HG03139 (cell line): ENCODE measurements at regions not wholly inside any gene's neighbourhood (a gene's known extent, or its start where the extent isn't known, plus 50 kb on each side); places are given as distances from the start of the nearest gene placed in this dataset.
"Not testable (repeated sequence)": the region's sequence is repeated elsewhere in the genome, so short reads cannot be mapped to it uniquely, and the experiment has no call there.

Source experiments
- ATAC-seq: cut with Tn5 transposase; IDR thresholded peaks from one replicate; pipeline ENCODE4 v1.9.1; 2021; ENCODE audit not compliant: unreplicated experiment

DNA sequence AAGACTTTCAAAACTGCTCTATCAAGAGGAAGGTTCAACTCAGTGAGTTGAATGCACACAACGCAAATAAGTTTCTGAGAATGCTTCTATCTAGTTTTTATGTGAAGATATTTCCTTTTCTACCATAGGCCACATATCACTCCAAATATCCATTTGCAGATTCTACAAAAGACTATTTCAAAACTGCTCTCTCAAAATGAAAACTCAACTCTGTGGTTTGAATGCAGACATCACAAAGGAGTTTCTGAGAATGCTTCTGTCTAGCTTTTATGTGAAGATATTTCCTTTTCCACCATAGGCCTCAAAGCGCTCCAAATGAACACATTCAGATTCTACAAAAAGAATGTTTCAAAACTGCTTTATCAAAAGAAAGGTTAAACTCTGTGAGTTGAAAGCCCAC lies 1093.1 kb upstream of the DEFB115 start:
- ATAC-seq, result not testable (repeated sequence)

DNA sequence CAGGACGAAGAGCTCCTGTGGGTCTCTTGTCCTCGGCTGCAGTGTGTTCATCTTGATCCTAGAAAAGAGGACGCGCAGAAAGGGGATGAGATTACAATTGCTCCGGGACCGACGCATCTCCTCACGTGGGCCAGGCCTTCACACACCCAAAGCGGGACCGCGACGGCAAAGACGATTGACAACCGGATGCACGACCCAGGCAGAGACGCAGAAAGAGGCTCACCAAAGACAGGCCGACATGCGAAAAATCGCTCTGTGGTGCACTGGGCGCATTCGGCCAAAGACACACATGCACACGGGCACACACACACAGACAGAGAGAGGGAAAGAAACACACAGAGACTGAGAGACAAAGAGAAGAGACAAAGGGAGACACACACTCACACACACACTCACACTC lies 1089.9 kb upstream of the DEFB115 start:
- ATAC-seq, result no peak

DNA sequence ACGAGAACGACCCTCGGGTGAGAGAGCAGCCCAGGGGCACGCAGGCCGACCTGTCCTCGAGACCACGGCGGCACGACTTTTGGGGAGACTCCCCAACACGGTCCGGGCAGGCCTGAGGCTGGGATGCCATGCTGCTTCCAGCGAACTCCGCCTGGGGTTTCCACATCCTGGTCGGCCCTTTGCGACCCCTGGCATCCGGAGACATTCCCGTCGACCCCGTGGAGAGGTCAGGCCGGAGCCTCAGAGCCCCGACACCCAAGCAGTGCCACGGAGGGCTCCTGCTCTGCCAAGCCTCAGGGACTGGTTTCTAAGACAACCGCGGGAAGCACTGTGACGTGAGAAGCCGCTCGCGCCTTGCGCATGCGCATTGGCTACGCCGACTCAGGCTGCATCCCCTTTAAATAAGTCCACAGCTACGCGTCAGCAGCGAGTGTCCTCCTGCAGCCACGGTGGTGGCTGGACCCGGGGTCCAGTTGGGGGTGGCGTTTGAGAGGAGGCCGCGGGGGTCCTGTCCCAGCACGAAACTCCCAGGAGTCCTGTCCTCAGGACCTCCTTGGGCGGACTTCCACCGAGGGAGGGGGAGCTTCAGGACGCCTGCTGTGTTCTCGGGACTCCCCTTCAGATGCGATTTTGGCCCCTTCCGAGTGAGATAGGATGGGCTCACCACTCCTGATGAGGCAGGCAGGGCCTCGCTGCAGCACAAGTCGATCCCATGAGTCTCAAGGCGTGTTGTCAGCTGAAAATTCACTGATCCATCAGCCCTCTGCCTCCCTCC lies 1089.3 kb upstream of the DEFB115 start:
- no peak for ATAC-seq

DNA sequence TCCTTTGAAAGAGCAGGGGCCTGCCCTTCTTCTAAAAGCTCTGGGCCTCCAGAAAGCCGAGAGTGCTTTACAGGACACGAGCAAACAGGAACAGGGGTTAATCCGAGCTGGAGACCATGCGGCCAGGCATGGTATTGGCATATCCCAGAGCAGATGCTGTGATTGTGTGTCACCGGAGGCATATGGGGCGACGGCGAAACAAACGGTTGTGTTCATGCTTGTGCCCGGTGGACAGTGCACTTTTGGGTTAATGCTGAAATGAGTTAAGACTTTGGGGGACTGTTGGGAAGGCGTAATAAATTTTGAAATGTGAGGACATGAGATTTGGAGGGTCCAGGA lies 1088.7 kb upstream of the DEFB115 start:
- ATAC-seq, result no peak

DNA sequence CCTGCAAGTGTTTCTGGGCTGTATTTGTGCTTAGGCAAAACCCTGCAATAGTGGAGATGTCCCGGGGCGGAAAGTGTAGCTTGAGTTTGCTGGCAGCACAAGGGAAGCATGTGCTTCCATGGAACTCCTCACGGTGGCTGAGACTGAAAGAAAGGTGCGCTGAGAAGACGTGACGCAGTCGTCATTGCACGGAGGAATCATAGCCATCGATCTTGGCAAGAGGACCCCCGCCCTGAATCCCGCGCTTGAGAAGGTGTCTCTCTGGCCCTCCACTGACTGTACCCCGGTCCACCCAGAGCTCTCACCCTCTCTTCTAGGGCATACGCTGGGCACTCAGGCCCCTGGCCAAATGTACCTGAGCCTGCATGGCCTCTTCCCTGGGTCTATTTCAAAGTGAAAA lies 1081.8 kb upstream of the DEFB115 start:
- ATAC-seq, result no peak

DNA sequence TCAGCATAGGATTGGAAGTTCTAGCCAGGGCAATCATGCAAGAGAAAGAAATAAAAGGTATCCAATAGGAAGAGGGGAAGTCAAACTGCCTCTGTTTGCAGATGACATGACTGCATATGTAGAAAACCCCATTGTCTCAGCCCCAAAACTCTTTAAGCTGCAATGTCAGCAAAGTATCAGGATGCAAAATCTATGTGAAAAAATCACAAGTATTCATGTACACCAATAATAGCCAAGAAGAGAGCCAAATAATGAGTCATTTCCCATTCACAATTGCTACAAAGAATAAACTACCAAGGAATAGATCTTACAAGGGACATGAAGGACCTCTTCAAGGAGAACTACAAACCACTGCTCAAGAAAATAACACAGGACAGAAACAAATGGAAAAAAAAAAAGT lies 1074.3 kb upstream of the DEFB115 start:
- not testable (repeated sequence) for ATAC-seq

DNA sequence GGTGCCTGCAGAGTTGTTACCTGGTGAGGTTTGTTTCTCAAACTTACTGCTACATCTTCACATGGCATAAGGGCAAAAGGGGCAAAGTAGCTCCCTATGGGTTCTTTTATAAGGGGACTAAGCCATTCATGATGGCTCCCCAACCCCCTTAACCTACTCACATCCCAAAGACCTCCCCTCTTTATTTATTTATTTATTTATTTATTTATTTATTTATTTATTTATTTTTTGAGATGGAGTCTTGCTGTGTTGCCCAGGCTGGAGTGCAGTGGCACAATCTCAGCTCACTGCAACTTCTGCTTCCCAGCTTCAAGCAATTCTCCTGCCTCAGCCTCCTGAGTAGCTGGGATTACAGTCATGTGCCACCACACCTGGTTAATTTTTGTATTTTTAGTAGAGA lies 1065.7 kb upstream of the DEFB115 start:
- not testable (repeated sequence) for ATAC-seq

DNA sequence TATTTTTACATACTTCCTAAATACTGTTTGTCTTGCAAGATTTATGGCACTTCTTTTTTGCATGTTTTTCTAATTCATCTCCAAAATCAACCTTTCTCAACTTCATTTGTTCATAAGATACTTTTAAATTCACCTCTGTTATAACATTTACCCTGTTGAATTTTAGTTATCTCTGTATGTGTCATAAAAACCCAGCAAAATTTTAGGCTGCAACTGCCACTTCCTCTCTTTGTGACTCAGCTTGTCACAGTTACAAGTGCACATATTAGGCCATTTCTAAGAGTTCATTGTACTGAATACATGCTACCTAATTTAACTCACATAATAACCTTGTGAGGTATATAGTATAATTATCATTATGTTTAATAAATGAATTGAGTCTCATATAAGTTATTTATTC lies 1023.0 kb upstream of the DEFB115 start:
- ATAC-seq, result not testable (repeated sequence)

DNA sequence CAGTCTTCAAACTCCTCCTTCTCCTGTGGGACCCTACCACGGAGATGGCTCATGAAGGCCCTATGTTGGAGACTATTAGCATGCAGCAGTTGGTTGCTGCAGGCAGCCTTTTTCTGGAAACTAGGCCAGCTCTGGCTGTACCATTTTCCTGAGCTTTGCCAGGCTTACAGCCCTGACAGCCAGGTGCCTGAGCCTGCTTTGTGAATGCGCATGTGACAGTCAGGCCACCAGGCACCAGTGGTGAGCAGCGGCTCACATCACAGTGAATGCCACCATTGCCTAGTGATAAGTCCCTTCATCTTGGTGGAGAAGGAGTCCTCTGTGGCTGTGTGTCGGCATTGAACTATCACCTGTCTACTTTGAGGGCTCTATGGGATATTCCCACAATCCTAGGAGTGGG lies 982.4 kb upstream of the DEFB115 start:
- not testable (repeated sequence) for ATAC-seq

DNA sequence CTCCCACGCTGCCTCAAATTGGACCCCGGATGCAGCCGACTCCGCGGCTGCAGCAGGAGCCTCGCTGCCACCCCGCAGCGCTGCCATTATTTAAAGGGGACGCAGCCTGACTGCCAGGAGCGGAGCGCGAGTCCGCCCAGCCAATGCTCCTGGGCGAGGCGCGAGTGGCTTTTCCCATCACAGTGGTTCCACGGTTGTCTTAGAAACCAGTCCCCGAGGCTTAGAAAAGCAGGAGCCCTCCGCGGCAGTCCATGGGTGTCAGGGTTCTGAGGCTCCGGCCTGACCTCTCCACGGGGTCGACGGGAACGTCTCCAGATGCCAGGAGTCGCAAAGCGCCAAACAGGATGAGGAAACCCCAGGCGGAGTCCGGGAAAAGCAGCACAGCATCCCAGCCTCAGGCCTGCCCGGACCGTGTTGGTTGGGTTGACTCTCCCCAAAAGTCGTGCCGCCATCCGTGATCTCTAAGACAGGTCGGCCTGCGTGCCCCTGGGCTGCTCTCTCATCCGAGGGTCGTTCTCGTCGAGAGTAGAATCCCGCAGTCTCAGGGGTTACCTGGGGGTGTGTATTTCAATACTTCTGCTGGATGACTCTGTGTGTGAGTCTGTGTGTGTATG lies 975.8 kb upstream of the DEFB115 start:
- ATAC-seq, result no peak

DNA sequence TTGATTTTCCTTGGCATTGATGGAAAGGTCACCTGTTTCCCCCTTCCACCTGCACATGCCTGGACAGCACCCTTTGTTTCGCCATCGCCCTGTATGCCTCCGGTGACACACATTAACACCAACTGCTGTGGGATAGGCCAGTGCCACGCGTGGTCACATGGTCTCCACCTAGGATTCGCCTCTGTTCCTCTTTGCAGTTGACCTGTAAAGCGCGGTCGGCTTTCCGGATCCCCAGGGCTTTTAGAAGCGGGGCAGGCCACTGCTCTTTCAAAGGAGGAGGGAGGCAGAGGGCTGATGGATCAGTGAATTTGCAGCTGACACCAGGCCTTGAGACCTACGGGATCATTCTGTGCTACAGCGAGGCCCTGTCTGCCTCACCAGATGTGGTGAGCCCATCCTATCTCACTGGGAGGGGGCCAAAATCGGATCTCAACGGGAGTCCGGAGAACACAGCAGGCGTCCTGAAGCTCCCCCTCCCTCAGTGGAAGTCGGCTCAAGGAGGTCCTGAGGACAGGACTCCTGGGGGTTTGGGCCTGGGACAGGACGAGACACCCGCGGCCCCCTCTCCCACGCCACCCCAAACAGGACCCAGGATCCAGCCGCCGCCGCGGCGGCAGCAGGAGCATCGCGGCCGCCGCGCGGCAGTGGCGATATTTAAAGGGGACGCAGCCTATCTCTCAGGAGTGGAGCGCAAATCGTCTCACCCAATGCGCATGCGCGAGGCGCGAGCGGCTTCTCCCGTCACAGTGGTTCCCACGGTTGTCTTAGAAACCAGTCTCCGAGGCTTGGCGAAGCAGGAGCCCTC lies 973.8 kb upstream of the DEFB115 start:
- ATAC-seq, result not testable (repeated sequence)

DNA sequence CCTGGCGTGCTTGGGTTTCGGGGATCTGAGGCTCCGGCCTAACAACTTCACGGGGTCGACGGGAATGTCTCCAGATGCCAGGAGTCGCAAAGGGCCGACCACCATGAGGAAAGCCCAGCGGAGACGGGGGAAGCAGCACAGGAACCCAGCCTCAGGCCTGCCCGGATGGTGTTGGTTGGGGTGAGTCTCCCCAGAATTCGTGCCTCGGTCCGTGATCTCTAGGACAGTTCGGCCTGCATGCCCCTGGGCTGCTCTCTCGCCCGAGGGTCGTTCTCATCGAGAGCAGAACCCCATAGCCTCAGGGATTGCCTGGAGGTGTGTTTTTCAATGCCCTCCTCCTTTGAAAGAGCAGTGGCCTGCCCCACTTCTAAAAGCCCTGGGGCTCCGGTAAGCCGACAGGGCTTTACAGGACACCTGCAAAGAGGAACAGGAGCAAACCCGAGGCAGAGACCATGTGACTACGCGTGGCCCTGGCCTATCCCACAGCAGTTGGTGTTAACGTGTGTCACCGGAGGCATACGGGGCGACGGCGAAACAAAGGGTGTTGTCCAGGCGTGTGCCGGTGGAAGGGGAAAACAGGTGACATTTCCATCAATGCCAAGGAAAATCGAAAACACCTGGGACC lies 973.1 kb upstream of the DEFB115 start:
- ATAC-seq, result no peak

DNA sequence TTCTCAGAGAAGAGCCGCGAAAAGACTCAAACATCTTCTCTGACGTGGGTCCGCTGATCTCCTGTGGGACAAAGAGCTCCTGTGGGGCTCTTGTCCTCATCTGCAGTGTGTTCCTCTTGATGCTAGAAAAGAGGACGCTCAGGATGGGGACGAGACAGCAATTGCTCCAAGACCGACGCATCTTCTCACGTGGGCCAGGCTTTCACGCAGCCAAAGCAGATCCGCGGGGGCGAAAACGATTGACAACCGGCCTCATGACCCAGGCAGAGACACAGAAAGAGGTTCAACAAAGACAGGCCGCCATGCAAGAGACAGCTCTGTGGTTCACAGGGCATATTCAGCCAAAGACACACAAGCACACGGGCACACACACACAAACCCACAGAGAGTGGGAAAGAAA lies 971.8 kb upstream of the DEFB115 start:
- no peak for ATAC-seq

DNA sequence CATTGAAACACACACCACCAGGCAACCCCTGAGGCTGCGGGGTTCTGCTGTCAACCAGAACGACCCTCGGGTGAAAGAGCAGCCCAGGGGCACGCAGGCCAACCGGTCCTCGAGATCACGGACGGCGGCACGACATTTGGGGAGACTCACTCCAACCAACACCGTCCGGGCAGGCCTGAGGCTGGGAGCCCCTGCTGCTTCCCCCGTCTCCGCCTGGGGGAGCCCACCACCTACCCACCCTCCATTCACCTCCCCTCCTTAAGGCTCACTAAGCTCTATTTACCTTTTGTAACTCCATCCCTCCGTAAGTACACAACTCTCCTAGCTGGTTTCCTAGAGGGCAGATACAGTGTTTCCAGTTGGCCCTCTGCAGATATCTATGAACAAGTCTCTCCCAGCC lies 971.3 kb upstream of the DEFB115 start:
- no peak for ATAC-seq

DNA sequence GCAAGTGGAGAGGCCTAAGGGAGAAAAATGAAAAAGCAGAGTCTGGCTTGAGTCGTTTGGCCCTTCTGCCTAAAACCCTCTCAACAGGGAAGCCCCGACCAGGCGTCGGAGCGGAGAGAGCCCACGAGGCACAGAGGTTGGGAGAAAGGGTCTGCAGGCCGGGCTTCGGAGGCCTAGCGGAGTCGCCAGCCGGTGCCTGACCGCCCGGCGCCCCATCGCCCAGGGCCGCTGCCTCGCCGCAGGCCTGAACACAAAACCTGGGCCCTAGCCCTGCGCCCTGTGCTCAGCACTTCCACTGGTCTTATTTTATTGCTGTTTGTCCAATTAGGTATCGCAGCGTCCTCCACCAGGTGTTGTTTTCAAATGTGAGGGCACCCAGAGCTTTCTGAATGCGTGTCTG lies 970.0 kb upstream of the DEFB115 start:
- ATAC-seq, result not testable (repeated sequence)

DNA sequence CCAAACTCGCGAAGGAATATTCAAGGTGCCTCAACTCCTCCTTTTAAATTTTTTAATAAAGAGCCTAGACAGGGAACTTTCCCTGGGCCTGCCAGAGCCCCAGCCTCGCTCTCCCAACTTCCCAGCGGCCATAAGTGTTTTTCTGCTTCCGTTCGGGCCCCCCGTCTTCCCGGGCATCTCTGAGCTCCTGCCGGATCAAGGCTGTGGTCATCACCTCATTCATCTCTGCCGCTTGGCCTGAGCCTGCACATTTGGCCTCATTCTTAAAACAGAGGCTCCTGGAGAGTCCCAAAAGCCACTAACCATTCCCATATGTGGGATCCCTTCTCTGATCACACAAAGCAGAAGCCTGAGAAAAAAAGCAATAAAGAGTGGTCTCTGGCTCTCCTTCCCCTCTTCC lies 969.1 kb upstream of the DEFB115 start:
- ATAC-seq, result no peak

DNA sequence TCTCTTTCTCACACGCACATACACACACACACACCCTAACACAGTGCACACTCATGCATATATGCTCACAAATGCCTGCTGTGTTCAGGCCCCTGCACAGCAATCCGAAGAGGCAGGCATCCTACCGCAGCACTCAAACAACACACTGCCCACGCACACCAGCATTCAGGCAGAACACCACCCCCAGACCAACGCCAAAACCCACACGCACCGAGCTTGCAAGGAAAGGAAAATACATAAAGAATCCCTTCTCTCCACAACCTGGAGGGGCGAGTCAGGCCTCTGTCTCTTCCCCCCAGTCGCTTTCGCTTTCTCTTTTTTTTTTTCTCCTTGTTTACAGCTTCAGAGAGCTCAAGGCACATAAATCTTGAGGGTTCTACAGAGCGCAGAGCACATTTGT lies 968.4 kb upstream of the DEFB115 start:
- ATAC-seq, result not testable (repeated sequence)

DNA sequence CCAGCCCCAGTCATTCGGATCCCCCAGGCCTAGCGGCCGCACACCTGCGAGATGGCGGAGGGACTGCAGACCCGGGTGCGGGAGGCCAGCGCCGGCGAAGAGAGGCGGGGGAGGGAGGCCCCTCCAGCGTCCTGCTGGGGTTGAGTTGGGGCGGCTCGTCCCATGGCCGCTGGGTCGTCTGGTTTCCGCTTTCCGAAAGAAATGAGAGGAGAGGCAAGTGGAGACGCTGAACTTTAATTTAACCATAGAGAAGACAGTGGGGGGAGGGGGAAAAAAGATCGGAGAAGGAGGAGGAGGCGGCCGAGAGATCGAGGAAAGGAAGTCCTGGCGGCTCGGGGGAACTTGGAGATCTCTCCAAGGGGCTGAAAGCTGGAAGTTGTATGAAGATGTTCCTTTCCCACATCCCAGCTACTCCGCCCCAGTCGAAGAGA lies 967.7 kb upstream of the DEFB115 start:
- not testable (repeated sequence) for ATAC-seq

DNA sequence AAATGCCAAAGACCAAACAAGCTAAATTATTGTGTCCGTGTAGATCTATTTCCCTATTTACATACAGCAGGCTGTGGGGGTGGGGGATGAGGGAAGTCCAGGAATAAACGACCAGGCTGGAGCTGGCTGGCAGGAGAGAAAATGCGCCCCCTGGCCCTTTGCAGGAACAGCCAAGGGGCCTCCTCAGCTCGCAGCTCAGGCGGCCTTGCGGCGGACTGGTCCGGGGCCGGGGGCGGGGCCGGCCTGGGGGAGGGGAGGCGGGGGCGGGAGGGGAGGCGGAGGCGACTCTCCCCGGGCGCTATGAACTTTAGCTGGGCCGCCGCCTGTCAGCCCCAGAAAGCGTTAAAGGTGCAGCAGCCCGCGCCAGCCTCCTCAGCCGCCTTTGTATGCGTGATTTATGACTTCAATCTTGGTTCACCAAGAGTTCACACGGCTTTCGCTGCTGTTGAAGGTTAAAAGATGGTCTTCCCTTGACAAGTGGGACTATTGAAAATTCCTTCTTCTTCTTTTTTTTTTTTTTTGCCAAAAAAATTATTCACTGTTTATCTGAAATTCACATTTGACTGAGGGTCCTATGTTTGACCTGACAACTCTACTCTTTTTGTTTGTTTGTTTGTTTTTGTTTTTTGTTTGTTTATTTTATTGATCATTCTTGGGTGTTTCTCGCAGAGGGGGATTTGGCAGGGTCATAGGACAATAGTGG lies 967.0 kb upstream of the DEFB115 start:
- peak; percentile 60 for ATAC-seq

DNA sequence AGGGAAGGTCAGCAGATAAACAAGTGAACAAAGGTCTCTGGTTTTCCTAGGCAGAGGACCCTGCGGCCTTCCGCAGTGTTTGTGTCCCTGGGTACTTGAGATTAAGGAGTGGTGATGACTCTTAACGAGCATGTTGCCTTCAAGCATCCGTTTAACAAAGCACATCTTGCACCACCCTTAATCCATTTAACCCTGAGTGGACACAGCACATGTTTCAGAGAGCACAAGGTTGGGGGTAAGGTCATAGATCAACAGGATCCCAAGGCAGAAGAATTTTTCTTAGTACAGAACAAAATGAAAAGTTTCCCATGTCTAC lies 966.4 kb upstream of the DEFB115 start:
- ATAC-seq, result not testable (repeated sequence)

DNA sequence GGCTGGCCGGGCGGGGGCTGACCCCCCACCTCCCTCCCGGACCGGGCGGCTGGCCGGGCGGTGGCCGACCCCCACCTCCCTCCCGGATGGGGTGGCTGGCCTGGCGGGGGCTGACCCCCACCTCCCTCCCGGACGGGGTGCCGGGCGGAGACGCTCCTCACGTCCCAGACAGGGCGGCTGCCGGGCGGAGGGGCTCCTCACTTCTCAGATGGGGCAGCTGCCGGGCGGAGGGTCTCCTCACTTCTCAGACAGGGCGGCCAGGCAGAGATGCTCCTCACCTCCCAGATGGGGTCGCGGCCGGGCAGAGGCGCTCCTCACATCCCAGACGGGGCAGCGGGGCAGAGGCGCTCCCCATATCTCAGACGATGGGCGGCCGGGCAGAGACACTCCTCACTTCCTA lies 965.8 kb upstream of the DEFB115 start:
- ATAC-seq, result not testable (repeated sequence)
